H9 (cell line): ENCODE measurements at regions not wholly inside any gene's neighbourhood (a gene's known extent, or its start where the extent isn't known, plus 50 kb on each side); places are given as distances from the start of the nearest gene placed in this dataset.

Experiments
- DNase-seq: peaks from one replicate; pipeline ENCODE4 v3.0.0-alpha.2; 2017
- H2AFZ ChIP-seq: one replicate; pipeline ENCODE4 v1.6.1; 2013; ENCODE audit warnings: mild to moderate bottlenecking, low read length, control low read depth, moderate library complexity
- H2AK5ac ChIP-seq: 2 replicates; pipeline ENCODE4 v1.6.1; 2013; ENCODE audit warnings: low read length, control low read depth, mixed read lengths; ENCODE audit not compliant: insufficient read length
- H2BK120ac ChIP-seq: one replicate; pipeline ENCODE4 v1.6.1; 2013; ENCODE audit warnings: low read depth, mild to moderate bottlenecking, low read length, control low read depth, inconsistent platforms; ENCODE audit not compliant: poor library complexity, severe bottlenecking
- H2BK12ac ChIP-seq: 2 replicates; pipeline ENCODE4 v1.6.1; 2013; ENCODE audit warnings: low read length, control low read depth, mixed read lengths, low read depth; ENCODE audit not compliant: insufficient read length
- H2BK15ac ChIP-seq: 2 replicates; pipeline ENCODE4 v1.6.1; 2013; ENCODE audit warnings: low read depth, low read length, control low read depth
- H2BK20ac ChIP-seq: one replicate; pipeline ENCODE4 v1.6.1; 2013; ENCODE audit warnings: low read depth, mild to moderate bottlenecking, low read length, control low read depth, inconsistent platforms; ENCODE audit not compliant: poor library complexity, severe bottlenecking
- H2BK5ac ChIP-seq: 2 replicates; pipeline ENCODE4 v1.6.1; 2013; ENCODE audit warnings: low read length, control low read depth, mixed read lengths; ENCODE audit not compliant: insufficient read length
- H3K14ac ChIP-seq: 2 replicates; pipeline ENCODE4 v1.6.1; 2013; ENCODE audit warnings: low read length, control low read depth; ENCODE audit not compliant: insufficient read depth
- H3K18ac ChIP-seq: 2 replicates; pipeline ENCODE4 v1.6.1; 2013; ENCODE audit warnings: low read depth, mild to moderate bottlenecking, mixed read lengths, low read length, control low read depth; ENCODE audit not compliant: insufficient read length
- H3K23ac ChIP-seq: 2 replicates; pipeline ENCODE4 v1.6.1; 2013; ENCODE audit warnings: low read length, control low read depth, mixed read lengths, low read depth; ENCODE audit not compliant: insufficient read length
- H3K23me2 ChIP-seq: 2 replicates; pipeline ENCODE4 v1.6.1; 2013; ENCODE audit warnings: low read depth, mild to moderate bottlenecking, mixed read lengths, low read length, control low read depth; ENCODE audit not compliant: insufficient read length, poor library complexity, severe bottlenecking
- H3K27ac ChIP-seq: 2 replicates; pipeline ENCODE4 v1.5.1; 2013; ENCODE audit warnings: low read length, control low read depth, mixed read lengths, low read depth; ENCODE audit not compliant: insufficient read length
- H3K27me3 ChIP-seq: 2 replicates; pipeline ENCODE4 v1.6.1; 2013; ENCODE audit warnings: low read length, control low read depth, inconsistent platforms; ENCODE audit not compliant: insufficient read depth
- H3K4ac ChIP-seq: 2 replicates; pipeline ENCODE4 v1.6.1; 2013; ENCODE audit warnings: low read depth, mild to moderate bottlenecking, control low read depth, inconsistent platforms, low read length, moderate library complexity
- H3K4me1 ChIP-seq: 2 replicates; pipeline ENCODE4 v1.6.1; 2013; ENCODE audit warnings: low read length, control low read depth, inconsistent platforms; ENCODE audit not compliant: insufficient read depth
- H3K4me2 ChIP-seq: 2 replicates; pipeline ENCODE4 v1.6.1; 2013; ENCODE audit warnings: low read length, control low read depth, mixed read lengths; ENCODE audit not compliant: insufficient read length, insufficient read depth
- H3K56ac ChIP-seq: 2 replicates; pipeline ENCODE4 v1.6.1; 2013; ENCODE audit warnings: low read depth, mild to moderate bottlenecking, mixed read lengths, low read length, control low read depth; ENCODE audit not compliant: insufficient read length
- H3K79me1 ChIP-seq: 2 replicates; pipeline ENCODE4 v1.6.1; 2013; ENCODE audit warnings: low read depth, mild to moderate bottlenecking, moderate library complexity, low read length, control low read depth, inconsistent platforms; ENCODE audit not compliant: insufficient read depth, poor library complexity, severe bottlenecking
- H3K79me2 ChIP-seq: 2 replicates; pipeline ENCODE4 v1.6.1; 2013; ENCODE audit warnings: low read length, control low read depth, inconsistent platforms; ENCODE audit not compliant: insufficient read depth
- H3K9ac ChIP-seq: 2 replicates; pipeline ENCODE4 v1.6.1; 2013; ENCODE audit warnings: low read length, control low read depth, mixed read lengths; ENCODE audit not compliant: insufficient read length; ENCODE audit errors: extremely low read depth
- H3K9me3 ChIP-seq: one replicate; pipeline ENCODE4 v1.6.1; 2013; ENCODE audit warnings: low read depth, low read length, inconsistent platforms; ENCODE audit not compliant: control insufficient read depth
- H3T11ph ChIP-seq: one replicate; pipeline ENCODE4 v1.6.1; 2013; ENCODE audit warnings: mild to moderate bottlenecking, low read length, control low read depth, inconsistent platforms
- H4K20me1 ChIP-seq: one replicate; pipeline ENCODE4 v1.6.1; 2013; ENCODE audit not compliant: control insufficient read depth, insufficient read length, insufficient read depth
- H4K5ac ChIP-seq: 2 replicates; pipeline ENCODE4 v1.6.1; 2013; ENCODE audit warnings: low read depth, mild to moderate bottlenecking, mixed read lengths, low read length, control low read depth; ENCODE audit not compliant: insufficient read length
- H4K8ac ChIP-seq: replicated peaks from 2 replicates; pipeline ENCODE4 v1.6.1; 2013; ENCODE audit warnings: low read length, control low read depth, mixed read lengths, low read depth; ENCODE audit not compliant: insufficient read length
- H4K91ac ChIP-seq: 2 replicates; pipeline ENCODE4 v1.6.1; 2013; ENCODE audit warnings: low read depth, mild to moderate bottlenecking, moderate library complexity, mixed read lengths, low read length, control low read depth; ENCODE audit not compliant: insufficient read length
- H3K27ac Mint-ChIP-seq, 3 experiments: 2 replicates in 2 of 3; 3 replicates in 1 of 3; pipeline ENCODE4 v1.8.0; 2020 to 2021; ENCODE audit warnings: mixed read lengths in 3 of 3, mild to moderate bottlenecking in 1 of 3, moderate library complexity in 1 of 3
- H3K27me3 Mint-ChIP-seq: 2 replicates; pipeline ENCODE4 v1.8.0; 2021; ENCODE audit warnings: low read depth, mild to moderate bottlenecking, moderate library complexity, mixed read lengths
- H3K36me3 Mint-ChIP-seq, 3 experiments: 2 replicates in 2 of 3; 3 replicates in 1 of 3; pipeline ENCODE4 v1.8.0; 2020 to 2021; ENCODE audit warnings: low read depth in 3 of 3, mixed read lengths in 3 of 3; ENCODE audit not compliant: insufficient read depth in 1 of 3
- H3K4me1 Mint-ChIP-seq, 2 experiments: 2 replicates each; pipeline ENCODE4 v1.8.0; 2020; ENCODE audit warnings: mixed read lengths in 2 of 2
- H3K4me3 Mint-ChIP-seq, 2 experiments: 2 replicates in 1 of 2; 3 replicates in 1 of 2; pipeline ENCODE4 v1.8.0; 2020 to 2021; ENCODE audit warnings: mild to moderate bottlenecking in 2 of 2, mixed read lengths in 2 of 2, moderate library complexity in 1 of 2
- H3K9me3 Mint-ChIP-seq, 2 experiments: 2 replicates in 1 of 2; 3 replicates in 1 of 2; pipeline ENCODE4 v1.8.0; 2020; ENCODE audit warnings: mild to moderate bottlenecking in 2 of 2, mixed read lengths in 2 of 2, moderate library complexity in 1 of 2
- WGBS: extraction: QIAGEN DNeasy Blood & Tissue Kit; methylation state at CpG from one replicate; pipeline ENCODE4 v1.1.7; 2013; ENCODE audit warnings: missing lambda C conversion rate, low lambda C conversion rate, mixed read lengths; ENCODE audit not compliant: insufficient read length; ENCODE audit errors: extremely low coverage; 5-methylcytosine and 5-hydroxymethylcytosine counted together
- TF ChIP-seq, protein P1 (sequence below): fragments of 200-600 bp; sonication (generic); conservative IDR thresholded peaks from 3 replicates; pipeline ENCODE4 v1.8.0; 2021; ENCODE audit warnings: antibody characterized with exemption, mild to moderate bottlenecking

DNA sequence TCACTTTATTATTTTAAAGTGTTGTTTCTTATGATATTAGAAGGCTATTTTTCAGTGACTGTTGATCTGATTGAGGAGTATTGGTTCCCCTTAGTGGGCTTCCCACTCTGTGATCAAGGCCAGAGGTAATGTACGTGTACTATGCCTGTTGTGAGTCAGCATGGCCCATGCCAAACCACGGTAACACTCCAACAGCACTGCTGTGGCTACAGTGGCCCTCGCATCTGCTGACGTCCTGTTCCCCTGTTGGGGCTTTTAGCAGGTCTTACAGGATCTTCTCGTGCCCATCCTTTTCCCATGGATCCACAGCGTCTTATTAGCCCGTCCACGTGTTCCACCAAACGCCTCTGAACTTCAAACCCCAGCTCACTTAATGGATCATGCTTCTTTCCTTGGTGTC is 964.6 kb upstream of the CELF2 start:
- WGBS, result no CpG with 5 or more reads among the region's 9 CpGs
- H3K9ac ChIP-seq, result no peak overlapping the region

More for the DNA sequence above, 964.6 kb upstream of the CELF2 start:
- no peaks in the 10 kb centered on the region for H3K27me3 Mint-ChIP-seq
- peak overlapping the region; percentile 65; the same call in 1 of the 2 replicates for H3K14ac ChIP-seq
- H3K9me3 Mint-ChIP-seq, result no peaks in the 10 kb centered on the region
- no peak overlapping the region for H3K27ac Mint-ChIP-seq
- no peak overlapping the region for H3K27ac ChIP-seq
- H2BK5ac ChIP-seq, result no peak overlapping the region
- H3K4me1 ChIP-seq, result no peaks in the 10 kb centered on the region
- H2BK20ac ChIP-seq, result no peak overlapping the region
- no peaks in the 10 kb centered on the region for H3K79me2 ChIP-seq
- TF ChIP-seq, protein P1, sequence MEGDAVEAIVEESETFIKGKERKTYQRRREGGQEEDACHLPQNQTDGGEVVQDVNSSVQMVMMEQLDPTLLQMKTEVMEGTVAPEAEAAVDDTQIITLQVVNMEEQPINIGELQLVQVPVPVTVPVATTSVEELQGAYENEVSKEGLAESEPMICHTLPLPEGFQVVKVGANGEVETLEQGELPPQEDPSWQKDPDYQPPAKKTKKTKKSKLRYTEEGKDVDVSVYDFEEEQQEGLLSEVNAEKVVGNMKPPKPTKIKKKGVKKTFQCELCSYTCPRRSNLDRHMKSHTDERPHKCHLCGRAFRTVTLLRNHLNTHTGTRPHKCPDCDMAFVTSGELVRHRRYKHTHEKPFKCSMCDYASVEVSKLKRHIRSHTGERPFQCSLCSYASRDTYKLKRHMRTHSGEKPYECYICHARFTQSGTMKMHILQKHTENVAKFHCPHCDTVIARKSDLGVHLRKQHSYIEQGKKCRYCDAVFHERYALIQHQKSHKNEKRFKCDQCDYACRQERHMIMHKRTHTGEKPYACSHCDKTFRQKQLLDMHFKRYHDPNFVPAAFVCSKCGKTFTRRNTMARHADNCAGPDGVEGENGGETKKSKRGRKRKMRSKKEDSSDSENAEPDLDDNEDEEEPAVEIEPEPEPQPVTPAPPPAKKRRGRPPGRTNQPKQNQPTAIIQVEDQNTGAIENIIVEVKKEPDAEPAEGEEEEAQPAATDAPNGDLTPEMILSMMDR, result no peak
- H4K8ac ChIP-seq, result no peak overlapping the region
- no peak overlapping the region for H2BK120ac ChIP-seq
- no peak overlapping the region for H2BK12ac ChIP-seq
- H3K27me3 ChIP-seq, result no peaks in the 10 kb centered on the region
- H3K56ac ChIP-seq, result no peak overlapping the region
- no peak overlapping the region for H3K4ac ChIP-seq
- no peaks in the 10 kb centered on the region for H3K4me1 Mint-ChIP-seq
- no peak overlapping the region for H2AK5ac ChIP-seq
- H3K23me2 ChIP-seq, result no peaks in the 10 kb centered on the region
- H2BK15ac ChIP-seq, result no peak overlapping the region
- DNase-seq, result no peak
- H4K20me1 ChIP-seq, result no peaks in the 10 kb centered on the region
- no peak overlapping the region for H3K4me2 ChIP-seq
- H3K23ac ChIP-seq, result no peak overlapping the region
- no peak overlapping the region for H4K91ac ChIP-seq
- H2AFZ ChIP-seq, result no peak overlapping the region
- H3K36me3 Mint-ChIP-seq, result no peaks in the 10 kb centered on the region; a peak in 1 of 7 replicates
- no peaks in the 10 kb centered on the region for H3K79me1 ChIP-seq
- no peaks in the 10 kb centered on the region for H3K9me3 ChIP-seq
- no peak overlapping the region for H3K4me3 Mint-ChIP-seq
- H3K18ac ChIP-seq, result no peak overlapping the region
- H4K5ac ChIP-seq, result no peak overlapping the region
- H3T11ph ChIP-seq, result no peak overlapping the region
